ENCODE measurements at regions not wholly inside any gene's neighbourhood (a gene's known extent, or its start where the extent isn't known, plus 50 kb on each side); places are given as distances from the start of the nearest gene placed in this dataset.

DNA sequence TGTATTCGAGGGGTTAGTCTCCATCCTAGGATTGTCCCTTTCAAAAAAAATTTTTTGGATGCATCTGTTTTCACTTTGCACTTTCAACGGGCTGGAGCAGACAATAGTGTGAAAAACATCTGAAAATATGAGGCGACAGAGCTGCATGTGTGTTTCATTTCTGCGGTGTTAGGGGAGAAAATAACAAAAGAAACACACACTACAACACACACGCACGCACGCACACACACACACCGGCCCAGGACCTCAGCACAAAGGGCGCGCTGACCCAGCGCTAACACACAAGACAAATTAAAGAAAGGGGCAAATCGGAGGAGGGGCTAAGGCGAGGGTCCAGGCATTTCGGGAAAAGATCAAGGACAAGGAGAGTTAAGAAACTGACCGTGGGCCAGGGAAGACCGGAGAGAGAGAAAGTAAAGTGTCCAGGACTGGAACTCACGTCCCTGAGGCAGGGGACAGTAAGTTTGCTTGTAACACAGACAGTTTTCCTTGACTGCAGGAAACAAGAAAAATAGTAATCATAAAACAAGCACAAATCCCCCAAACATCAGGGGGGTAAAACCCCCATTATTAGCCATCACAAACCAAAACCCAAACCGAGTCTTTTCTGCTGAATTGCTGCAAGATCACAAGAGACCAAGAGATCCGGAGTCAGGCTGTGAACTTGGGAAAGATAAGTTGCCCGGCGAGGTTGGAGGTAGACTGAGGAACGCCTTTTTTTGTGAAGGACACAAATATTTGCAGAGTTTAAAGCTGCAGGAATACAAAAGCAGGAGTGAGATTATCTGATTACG lies 302.1 kb downstream of the PARP8 start:
- H3K4me3 ChIP-seq (ENCODE audit: low read depth, low read length), result peak overlapping the region; percentile 25
- ChIA-PET POLR2A (no interaction called here), CTCF (interaction anchor here (2.5 to 4.1 kb wide), 2 partner anchors 10 to 1689 kb away, joined by 12 to 19 read pairs; no protein-coding TSS in a partner anchor)
- TF ChIP-seq, protein P1, sequence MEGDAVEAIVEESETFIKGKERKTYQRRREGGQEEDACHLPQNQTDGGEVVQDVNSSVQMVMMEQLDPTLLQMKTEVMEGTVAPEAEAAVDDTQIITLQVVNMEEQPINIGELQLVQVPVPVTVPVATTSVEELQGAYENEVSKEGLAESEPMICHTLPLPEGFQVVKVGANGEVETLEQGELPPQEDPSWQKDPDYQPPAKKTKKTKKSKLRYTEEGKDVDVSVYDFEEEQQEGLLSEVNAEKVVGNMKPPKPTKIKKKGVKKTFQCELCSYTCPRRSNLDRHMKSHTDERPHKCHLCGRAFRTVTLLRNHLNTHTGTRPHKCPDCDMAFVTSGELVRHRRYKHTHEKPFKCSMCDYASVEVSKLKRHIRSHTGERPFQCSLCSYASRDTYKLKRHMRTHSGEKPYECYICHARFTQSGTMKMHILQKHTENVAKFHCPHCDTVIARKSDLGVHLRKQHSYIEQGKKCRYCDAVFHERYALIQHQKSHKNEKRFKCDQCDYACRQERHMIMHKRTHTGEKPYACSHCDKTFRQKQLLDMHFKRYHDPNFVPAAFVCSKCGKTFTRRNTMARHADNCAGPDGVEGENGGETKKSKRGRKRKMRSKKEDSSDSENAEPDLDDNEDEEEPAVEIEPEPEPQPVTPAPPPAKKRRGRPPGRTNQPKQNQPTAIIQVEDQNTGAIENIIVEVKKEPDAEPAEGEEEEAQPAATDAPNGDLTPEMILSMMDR (IDR thresholded peaks at IDR 0.05; ENCODE audit: insufficient read depth, low read length, missing control alignments), result no peak
- DNase-seq (ENCODE audit: low read depth, low spot score), result no peak

DNA sequence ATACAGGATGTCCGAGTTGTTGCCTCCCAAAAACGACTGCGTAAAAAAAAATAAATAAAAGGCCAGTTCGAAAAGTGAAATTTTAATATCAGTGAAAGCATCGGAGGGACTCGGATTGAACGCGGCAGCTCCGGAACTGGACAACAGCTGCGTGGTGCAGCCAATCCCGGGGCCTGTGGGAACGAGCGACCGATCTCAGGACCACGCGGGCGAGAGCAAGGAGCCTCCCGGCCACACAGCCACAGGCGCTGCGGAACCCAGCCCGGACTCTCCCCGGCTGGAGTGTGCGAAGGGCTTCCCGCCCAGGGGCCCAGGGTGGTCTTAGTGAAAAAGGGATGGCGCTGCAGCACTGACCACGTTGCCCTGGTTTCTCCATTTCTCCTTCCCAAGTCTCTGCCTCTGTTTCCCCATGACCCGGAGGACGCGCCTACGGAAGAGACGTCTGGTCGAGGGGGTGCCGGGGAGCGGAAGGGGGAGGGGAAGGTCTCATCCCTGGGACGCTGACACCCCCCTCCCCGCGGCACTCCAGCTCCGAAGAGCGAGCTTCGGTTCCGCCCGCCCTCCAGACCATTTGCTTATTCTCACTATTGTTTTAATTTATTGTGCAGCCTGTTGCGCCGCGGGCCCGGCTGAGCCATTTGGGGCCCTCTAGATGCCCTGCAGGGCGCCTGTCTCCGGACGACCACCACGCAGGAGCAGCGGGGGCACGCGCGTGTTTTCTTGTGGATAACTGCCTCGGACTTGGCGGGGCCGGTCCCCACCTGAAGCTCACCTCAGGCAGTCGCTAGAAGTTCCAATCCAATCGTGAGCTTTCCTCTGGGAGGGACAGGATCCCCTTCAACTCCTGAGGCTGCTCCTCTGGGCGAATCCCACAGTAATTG lies 303.0 kb downstream of the PARP8 start:
- POLR2A ChIA-PET, result no interaction called here
- H3K4me3 ChIP-seq (ENCODE audit: low read depth, low read length), result peak overlapping the region; percentile 12; the same call in 1 of the 2 replicates
- TF ChIP-seq, protein P1 (IDR thresholded peaks at IDR 0.05; ENCODE audit: insufficient read depth, low read length, missing control alignments), result no peak
- DNase-seq (ENCODE audit: low read depth, low spot score), result no peak
- CTCF ChIA-PET, result interaction anchor here (2.5 to 2.9 kb wide), 2 partner anchors 10 to 11 kb away, joined by 12 to 13 read pairs; no protein-coding TSS in a partner anchor

DNA sequence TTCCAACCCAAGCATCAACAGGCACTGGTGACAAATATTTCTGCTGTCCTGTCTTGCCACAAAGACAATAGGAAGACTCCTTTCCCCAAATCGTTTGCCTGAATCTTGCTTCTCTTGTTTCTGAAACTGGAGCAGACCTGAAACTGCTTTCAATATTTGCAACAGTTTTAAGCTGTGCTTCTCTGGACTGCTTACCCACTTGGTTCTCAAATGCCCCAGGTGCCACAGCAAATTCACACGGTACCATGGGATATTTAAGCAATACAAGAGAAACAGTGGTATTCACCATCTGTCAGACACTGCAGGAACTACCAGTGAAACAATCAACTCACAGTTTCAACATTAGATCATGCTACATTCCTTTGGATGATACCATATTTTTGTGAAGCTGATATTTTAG lies 309.4 kb downstream of the PARP8 start:
- ChIA-PET CTCF (interaction anchor here (1.2 kb wide), 1 partner anchor 13 kb away, joined by 5 read pairs; no protein-coding TSS in a partner anchor), POLR2A (no interaction called here)
- no peak overlapping the region for H3K4me3 ChIP-seq (ENCODE audit: low read depth, low read length)
- TF ChIP-seq, protein P1 (IDR thresholded peaks at IDR 0.05; ENCODE audit: insufficient read depth, low read length, missing control alignments), result no peak
- DNase-seq (ENCODE audit: low read depth, low spot score), result no peak

DNA sequence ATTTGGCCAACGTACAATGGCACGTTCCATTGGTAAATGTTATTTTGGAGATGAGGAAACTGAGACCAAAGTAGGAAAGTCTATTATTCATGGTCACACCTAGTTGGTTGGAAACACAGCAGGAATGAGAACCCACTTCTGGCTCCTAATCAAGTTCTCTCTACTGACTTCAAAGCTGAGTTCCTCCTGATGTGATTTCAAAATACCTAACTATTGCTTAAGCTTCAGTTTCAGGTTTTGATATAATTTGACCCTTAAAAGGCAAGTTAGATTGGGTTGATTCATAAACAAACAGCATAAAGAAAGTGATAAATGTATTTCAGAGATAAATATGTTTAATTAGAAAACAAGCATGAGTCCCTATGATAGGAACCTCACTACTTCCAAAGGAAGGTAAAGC lies 312.5 kb downstream of the PARP8 start:
- ChIA-PET POLR2A (no interaction called here), CTCF (interaction anchor here (0.7 to 1.0 kb wide), 3 partner anchors 14 to 20 kb away, joined by 3 read pairs; no protein-coding TSS in a partner anchor)
- no peak overlapping the region for H3K4me3 ChIP-seq (ENCODE audit: low read depth, low read length)
- DNase-seq (ENCODE audit: low read depth, low spot score), result no peak
- TF ChIP-seq, protein P1 (IDR thresholded peaks at IDR 0.05; ENCODE audit: insufficient read depth, low read length, missing control alignments), result no peak

DNA sequence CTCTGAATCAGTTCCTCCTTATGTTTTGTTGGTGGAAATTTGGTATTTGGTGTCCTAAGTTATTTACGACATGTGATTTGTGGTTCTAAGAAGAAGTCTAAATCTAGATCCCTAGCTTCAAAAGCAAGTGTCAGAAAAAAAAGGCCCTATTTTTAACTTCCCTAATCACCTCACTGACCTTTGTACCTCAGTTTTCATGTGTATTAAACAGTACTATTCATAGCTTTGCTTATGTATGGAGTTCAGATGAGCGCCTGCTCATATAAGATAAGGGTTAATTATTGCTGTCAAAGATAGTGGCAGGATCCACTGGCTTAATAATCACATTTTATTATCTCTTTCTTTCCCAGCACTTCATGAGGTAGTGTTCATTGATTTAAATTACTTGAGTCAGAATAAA lies 318.2 kb downstream of the PARP8 start:
- CTCF ChIA-PET, result no interaction called here

More for the DNA sequence above, 318.2 kb downstream of the PARP8 start:
- DNase-seq (ENCODE audit: low read depth, low spot score), result no peak
- H3K4me3 ChIP-seq (ENCODE audit: low read depth, low read length), result no peak overlapping the region
- POLR2A ChIA-PET, result no interaction called here
- TF ChIP-seq, protein P1 (IDR thresholded peaks at IDR 0.05; ENCODE audit: insufficient read depth, low read length, missing control alignments), result no peak

Measured in AG04449 (cell line).